ENCODE measurements at regions not wholly inside any gene's neighbourhood (a gene's known extent, or its start where the extent isn't known, plus 50 kb on each side); places are given as distances from the start of the nearest gene placed in this dataset.

GRCh38 chr2:104091894-104092293, 762.0 kb upstream of the POU3F3 start:
- DNase-seq (ENCODE audit: low read depth in 1 of 2, low spot score in 1 of 2), result no peak

GRCh38 chr2:104092886-104093285, 761.0 kb upstream of the POU3F3 start:
- TF ChIP-seq, protein P1, sequence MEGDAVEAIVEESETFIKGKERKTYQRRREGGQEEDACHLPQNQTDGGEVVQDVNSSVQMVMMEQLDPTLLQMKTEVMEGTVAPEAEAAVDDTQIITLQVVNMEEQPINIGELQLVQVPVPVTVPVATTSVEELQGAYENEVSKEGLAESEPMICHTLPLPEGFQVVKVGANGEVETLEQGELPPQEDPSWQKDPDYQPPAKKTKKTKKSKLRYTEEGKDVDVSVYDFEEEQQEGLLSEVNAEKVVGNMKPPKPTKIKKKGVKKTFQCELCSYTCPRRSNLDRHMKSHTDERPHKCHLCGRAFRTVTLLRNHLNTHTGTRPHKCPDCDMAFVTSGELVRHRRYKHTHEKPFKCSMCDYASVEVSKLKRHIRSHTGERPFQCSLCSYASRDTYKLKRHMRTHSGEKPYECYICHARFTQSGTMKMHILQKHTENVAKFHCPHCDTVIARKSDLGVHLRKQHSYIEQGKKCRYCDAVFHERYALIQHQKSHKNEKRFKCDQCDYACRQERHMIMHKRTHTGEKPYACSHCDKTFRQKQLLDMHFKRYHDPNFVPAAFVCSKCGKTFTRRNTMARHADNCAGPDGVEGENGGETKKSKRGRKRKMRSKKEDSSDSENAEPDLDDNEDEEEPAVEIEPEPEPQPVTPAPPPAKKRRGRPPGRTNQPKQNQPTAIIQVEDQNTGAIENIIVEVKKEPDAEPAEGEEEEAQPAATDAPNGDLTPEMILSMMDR (IDR thresholded peaks at IDR 0.05; ENCODE audit: insufficient read depth, low read length), result no peak
- TF ChIP-seq POLR2AphosphoS5 (IDR thresholded peaks at IDR 0.05; ENCODE audit: low read depth) (no peak), SPI1 (IDR thresholded peaks at IDR 0.05; ENCODE audit: borderline replicate concordance, low read depth) (no peak), GABPA (IDR thresholded peaks at IDR 0.05; ENCODE audit: low read depth) (no peak)
- Histone ChIP-seq H3K27ac (replicated peaks) (no peak overlapping the region), H3K27me3 (ENCODE audit: insufficient read depth, poor library complexity, severe bottlenecking) (no peaks in the 10 kb centered on the region), H3K4me3 (replicated peaks; ENCODE audit: insufficient read depth, low read length) (no peak overlapping the region)
- DNase-seq (ENCODE audit: low read depth in 1 of 2, low spot score in 1 of 2), result no peak

More at GRCh38 chr2:104091894-104092293, 762.0 kb upstream of the POU3F3 start:
- Histone ChIP-seq H3K4me3 (replicated peaks; ENCODE audit: insufficient read depth, low read length) (no peak overlapping the region), H3K27me3 (ENCODE audit: insufficient read depth, poor library complexity, severe bottlenecking) (no peaks in the 10 kb centered on the region), H3K27ac (replicated peaks) (no peak overlapping the region)
- no peak for TF ChIP-seq GABPA (IDR thresholded peaks at IDR 0.05; ENCODE audit: low read depth)

GRCh38 chr2:104102615-104103014, 751.3 kb upstream of the POU3F3 start:
- Histone ChIP-seq H3K27ac (replicated peaks) (no peak overlapping the region), H3K4me3 (replicated peaks; ENCODE audit: insufficient read depth, low read length) (no peak overlapping the region)

GRCh38 chr2:104109356-104109755, 744.6 kb upstream of the POU3F3 start:
- TF ChIP-seq GABPA (IDR thresholded peaks at IDR 0.05; ENCODE audit: low read depth) (no peak), SPI1 (IDR thresholded peaks at IDR 0.05; ENCODE audit: borderline replicate concordance, low read depth) (no peak), REST (IDR thresholded peaks at IDR 0.05; ENCODE audit: insufficient replicate concordance, low read depth) (no peak), POLR2AphosphoS5 (IDR thresholded peaks at IDR 0.05; ENCODE audit: low read depth) (no peak)
- TF ChIP-seq, protein P1 (IDR thresholded peaks at IDR 0.05; ENCODE audit: insufficient read depth, low read length), result no peak

More at GRCh38 chr2:104102615-104103014, 751.3 kb upstream of the POU3F3 start:
- no peaks in the 10 kb centered on the region for H3K27me3 ChIP-seq (ENCODE audit: insufficient read depth, poor library complexity, severe bottlenecking)
- TF ChIP-seq GABPA (IDR thresholded peaks at IDR 0.05; ENCODE audit: low read depth) (no peak), POLR2AphosphoS5 (IDR thresholded peaks at IDR 0.05; ENCODE audit: low read depth) (no peak), REST (IDR thresholded peaks at IDR 0.05; ENCODE audit: insufficient replicate concordance, low read depth) (no peak), SPI1 (IDR thresholded peaks at IDR 0.05; ENCODE audit: borderline replicate concordance, low read depth) (no peak)
- TF ChIP-seq, protein P1 (IDR thresholded peaks at IDR 0.05; ENCODE audit: insufficient read depth, low read length), result no peak
- no peak for DNase-seq (ENCODE audit: low read depth in 1 of 2, low spot score in 1 of 2)

More at GRCh38 chr2:104109356-104109755, 744.6 kb upstream of the POU3F3 start:
- Histone ChIP-seq H3K27ac (replicated peaks) (no peak overlapping the region), H3K27me3 (ENCODE audit: insufficient read depth, poor library complexity, severe bottlenecking) (no peaks in the 10 kb centered on the region), H3K4me3 (replicated peaks; ENCODE audit: insufficient read depth, low read length) (no peak overlapping the region)
- DNase-seq (ENCODE audit: low read depth in 1 of 2, low spot score in 1 of 2), result no peak

All from HL-60 (cell line).